Thyroid gland (tissue), 4 donors: ENCODE measurements at regions not wholly inside any gene's neighbourhood (a gene's known extent, or its start where the extent isn't known, plus 50 kb on each side); places are given as distances from the start of the nearest gene placed in this dataset.

Experiments
- POLR2A ChIP-seq, 2 donors: fragments of 450-650 bp; IDR thresholded peaks; one replicate each; pipeline ENCODE4 v1.6.1; 2017; ENCODE audit warnings: antibody characterized with exemption in 2 of 2, mild to moderate bottlenecking in 2 of 2, moderate library complexity in 1 of 2
- TF ChIP-seq, protein P1 (sequence below), 6 experiments: fragments of 200-600 bp in 3 of 6; fragments of 450-650 bp in 3 of 6; sonication (generic) in 3 of 6; IDR thresholded peaks; one replicate each; pipeline ENCODE4 v1.5.1; 2016 to 2019; ENCODE audit warnings: antibody characterized with exemption in 6 of 6, mild to moderate bottlenecking in 2 of 6, inconsistent platforms in 1 of 6, moderate library complexity in 1 of 6

GRCh38 chr5:144712090-144712489, 541.4 kb downstream of the KCTD16 start:
- TF ChIP-seq POLR2A (IDR thresholded peaks at IDR 0.05), result no peak
- TF ChIP-seq, protein P1, sequence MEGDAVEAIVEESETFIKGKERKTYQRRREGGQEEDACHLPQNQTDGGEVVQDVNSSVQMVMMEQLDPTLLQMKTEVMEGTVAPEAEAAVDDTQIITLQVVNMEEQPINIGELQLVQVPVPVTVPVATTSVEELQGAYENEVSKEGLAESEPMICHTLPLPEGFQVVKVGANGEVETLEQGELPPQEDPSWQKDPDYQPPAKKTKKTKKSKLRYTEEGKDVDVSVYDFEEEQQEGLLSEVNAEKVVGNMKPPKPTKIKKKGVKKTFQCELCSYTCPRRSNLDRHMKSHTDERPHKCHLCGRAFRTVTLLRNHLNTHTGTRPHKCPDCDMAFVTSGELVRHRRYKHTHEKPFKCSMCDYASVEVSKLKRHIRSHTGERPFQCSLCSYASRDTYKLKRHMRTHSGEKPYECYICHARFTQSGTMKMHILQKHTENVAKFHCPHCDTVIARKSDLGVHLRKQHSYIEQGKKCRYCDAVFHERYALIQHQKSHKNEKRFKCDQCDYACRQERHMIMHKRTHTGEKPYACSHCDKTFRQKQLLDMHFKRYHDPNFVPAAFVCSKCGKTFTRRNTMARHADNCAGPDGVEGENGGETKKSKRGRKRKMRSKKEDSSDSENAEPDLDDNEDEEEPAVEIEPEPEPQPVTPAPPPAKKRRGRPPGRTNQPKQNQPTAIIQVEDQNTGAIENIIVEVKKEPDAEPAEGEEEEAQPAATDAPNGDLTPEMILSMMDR (IDR thresholded peaks at IDR 0.05), result no peak
